IMR-90 (cell line): ENCODE measurements at regions not wholly inside any gene's neighbourhood (a gene's known extent, or its start where the extent isn't known, plus 50 kb on each side); places are given as distances from the start of the nearest gene placed in this dataset.

Experiments used
- ATAC-seq: fragments of 200-7000 bp; cut with Tn5 transposase; 2 replicates; pipeline ENCODE4 v1.9.1; 2020; ENCODE audit warnings: low read depth, mild to moderate bottlenecking, moderate library complexity
- BruUV-seq: library from RNA; stranded (reverse); fragments of 400-500 nt; replicated peaks from 2 replicates; lab custom pipeline; 2021; lab: Mats Ljungman, UMichigan
- CTCF ChIA-PET: fragments of 300-600 bp; formaldehyde crosslinking; extraction: SDS; loops from one replicate; lab custom pipeline; 2021; ENCODE audit warnings: antibody characterized with exemption; lab: Yijun Ruan, JAX
- POLR2A ChIA-PET: fragments of 300-600 bp; sonication (Branson Sonifier 250); formaldehyde crosslinking; loops from one replicate; lab custom pipeline; 2022; ENCODE audit warnings: antibody characterized with exemption; ENCODE audit not compliant: unreplicated experiment; lab: Charles Lee
- DNase-seq: peaks from one replicate; pipeline ENCODE4 v3.0.0; 2013
- H2AFZ ChIP-seq: replicated peaks from 2 replicates; pipeline ENCODE3; 2013; ENCODE audit warnings: low read length, mild to moderate bottlenecking; ENCODE audit not compliant: poor library complexity
- H2AK5ac ChIP-seq: 2 replicates; pipeline ENCODE4 v1.6.1; 2013; ENCODE audit warnings: low read depth, low read length, inconsistent platforms
- H2AK9ac ChIP-seq: replicated peaks from 2 replicates; pipeline ENCODE3; 2013; ENCODE audit warnings: mild to moderate bottlenecking, low read depth, low read length, moderate library complexity; ENCODE audit not compliant: poor library complexity
- H2BK120ac ChIP-seq: 2 replicates; pipeline ENCODE4 v1.6.1; 2013; ENCODE audit warnings: low read depth, low read length, inconsistent platforms
- H2BK15ac ChIP-seq: 3 replicates; pipeline ENCODE4 v1.6.1; 2013; ENCODE audit warnings: low read depth, low read length, inconsistent platforms
- H2BK20ac ChIP-seq: 2 replicates; pipeline ENCODE4 v1.6.1; 2013; ENCODE audit warnings: low read depth, mild to moderate bottlenecking, inconsistent platforms, low read length, moderate library complexity
- H2BK5ac ChIP-seq: 2 replicates; pipeline ENCODE4 v1.6.1; 2013; ENCODE audit warnings: mild to moderate bottlenecking, low read depth, low read length, inconsistent platforms; ENCODE audit not compliant: poor library complexity, severe bottlenecking
- H3K14ac ChIP-seq: replicated peaks from 2 replicates; pipeline ENCODE4 v1.6.1; 2013; ENCODE audit warnings: low read depth, low read length, inconsistent platforms
- H3K18ac ChIP-seq: 2 replicates; pipeline ENCODE4 v1.6.1; 2013; ENCODE audit warnings: low read depth, low read length, control low read depth
- H3K23ac ChIP-seq: 2 replicates; pipeline ENCODE4 v1.6.1; 2013; ENCODE audit warnings: low read depth, low read length, inconsistent platforms
- H3K27ac ChIP-seq: 2 replicates; pipeline ENCODE4 v1.5.1; 2013; ENCODE audit warnings: mild to moderate bottlenecking, control low read depth, low read length; ENCODE audit not compliant: insufficient read depth
- H3K27me3 ChIP-seq: 2 replicates; pipeline ENCODE4 v1.6.1; 2013; ENCODE audit warnings: low read length; ENCODE audit not compliant: control insufficient read depth, insufficient read depth
- H3K36me3 ChIP-seq: 2 replicates; pipeline ENCODE4 v1.6.1; 2013; ENCODE audit warnings: low read length, mixed read lengths; ENCODE audit not compliant: control insufficient read depth, insufficient read depth
- H3K4ac ChIP-seq: 2 replicates; pipeline ENCODE4 v1.6.1; 2013; ENCODE audit warnings: low read depth, low read length, inconsistent platforms
- H3K4me1 ChIP-seq: 2 replicates; pipeline ENCODE4 v1.6.1; 2013; ENCODE audit warnings: low read length, mixed read lengths; ENCODE audit not compliant: control insufficient read depth, insufficient read depth
- H3K4me2 ChIP-seq: 2 replicates; pipeline ENCODE4 v1.6.1; 2013; ENCODE audit warnings: low read depth, mild to moderate bottlenecking, control low read depth, low read length, moderate library complexity
- H3K4me3 ChIP-seq: 2 replicates; pipeline ENCODE4 v1.5.1; 2013; ENCODE audit warnings: low read depth, mild to moderate bottlenecking, control low read depth, low read length, moderate library complexity; ENCODE audit not compliant: insufficient read depth
- H3K56ac ChIP-seq: 2 replicates; pipeline ENCODE4 v1.6.1; 2013; ENCODE audit warnings: low read length, inconsistent platforms; ENCODE audit not compliant: insufficient read depth; ENCODE audit errors: extremely low read depth
- H3K79me1 ChIP-seq, 2 experiments: 2 replicates each; pipeline ENCODE4 v1.6.1; 2013; ENCODE audit warnings: low read length in 2 of 2, inconsistent platforms in 1 of 2, low read depth in 1 of 2
- H3K9ac ChIP-seq: 2 replicates; pipeline ENCODE4 v1.6.1; 2013; ENCODE audit warnings: low read depth, low read length, control low read depth
- H3K9me1 ChIP-seq: 2 replicates; pipeline ENCODE4 v1.6.1; 2013; ENCODE audit warnings: low read length, inconsistent platforms; ENCODE audit not compliant: insufficient read depth
- H3K9me3 ChIP-seq: 2 replicates; pipeline ENCODE4 v1.6.1; 2013; ENCODE audit warnings: low read length; ENCODE audit not compliant: control insufficient read depth, insufficient read depth
- H4K20me1 ChIP-seq: 2 replicates; pipeline ENCODE4 v1.6.1; 2013; ENCODE audit warnings: low read length, inconsistent platforms; ENCODE audit not compliant: insufficient read depth
- H4K5ac ChIP-seq: 2 replicates; pipeline ENCODE4 v1.6.1; 2013; ENCODE audit warnings: mild to moderate bottlenecking, low read depth, low read length, control low read depth
- H4K8ac ChIP-seq, 2 experiments: 2 replicates each; pipeline ENCODE4 v1.6.1; 2013; ENCODE audit warnings: low read depth in 2 of 2, low read length in 2 of 2, control low read depth in 1 of 2, inconsistent platforms in 1 of 2
- H4K91ac ChIP-seq: 2 replicates; pipeline ENCODE4 v1.6.1; 2013; ENCODE audit warnings: low read depth, low read length, inconsistent platforms; ENCODE audit not compliant: insufficient read depth
- BHLHE40 ChIP-seq: fragments of 150-350 bp; IDR thresholded peaks from 2 replicates; pipeline ENCODE4 v1.6.1; 2016; ENCODE audit warnings: mild to moderate bottlenecking, low read depth, low read length
- CEBPB ChIP-seq: IDR thresholded peaks from 2 replicates; pipeline ENCODE4 v1.6.1; 2012; ENCODE audit warnings: low read depth, low read length, improper control_type of control experiment
- RFX5 ChIP-seq: IDR thresholded peaks from 2 replicates; pipeline ENCODE4 v1.8.0; 2012; ENCODE audit warnings: low read depth, mild to moderate bottlenecking, low read length, moderate library complexity
- USF2 ChIP-seq: fragments of 150-350 bp; IDR thresholded peaks from 2 replicates; pipeline ENCODE4 v1.6.1; 2017; ENCODE audit warnings: mild to moderate bottlenecking, antibody characterized with exemption, low read length, low read depth
- WGBS, 2 experiments: methylation state at CpG; one replicate each; pipeline versions ENCODE4 v1.1.5 to v1.1.7; 2013; ENCODE audit warnings: missing lambda C conversion rate in 2 of 2; ENCODE audit not compliant: insufficient read length in 1 of 2; ENCODE audit errors: extremely low coverage in 2 of 2; 5-methylcytosine and 5-hydroxymethylcytosine counted together
- dilution Hi-C: fragments of 300-500 bp; cut with HindIII; formaldehyde crosslinking; loops from one replicate; pipeline ENCODE4 v1.14.3; 2018; ENCODE audit warnings: low sequenced_read_pairs; ENCODE audit not compliant: unreplicated experiment
- in situ Hi-C: fragments of 300-500 bp; cut with MboI; formaldehyde crosslinking; loops from 3 replicates; pipeline ENCODE4 v1.14.3; 2019; ENCODE audit warnings: low sequenced_read_pairs, inconsistent platforms, mixed read lengths
- intact Hi-C: fragments of 100-400 bp; cut with micrococcal nuclease; formaldehyde crosslinking; loops from 2 replicates; pipeline ENCODE4 v1.10.0; 2022

- Histone ChIP-seq H2BK120ac (no peak overlapping the region), H3K23ac (no peak overlapping the region), H3K18ac (no peak overlapping the region), H3K9ac (no peak overlapping the region), H2AK9ac (no peak overlapping the region), H4K20me1 (no peaks in the 10 kb centered on the region), H3K4ac (no peak overlapping the region), H2BK5ac (no peak overlapping the region), H3K14ac (no peak overlapping the region), H3K9me1 (no peaks in the 10 kb centered on the region), H3K27ac (no peak overlapping the region), H4K5ac (no peak overlapping the region), H2AFZ (no peak overlapping the region), H3K27me3 (no peaks in the 10 kb centered on the region), H3K4me2 (no peak overlapping the region), H4K8ac (no peak overlapping the region), H2BK20ac (no peak overlapping the region), H4K91ac (no peak overlapping the region), H3K56ac (no peak overlapping the region), H3K79me1 (no peaks in the 10 kb centered on the region), H2AK5ac (no peak overlapping the region), H3K4me3 (no peak overlapping the region), H3K4me1 (no peaks in the 10 kb centered on the region), H2BK15ac (no peak overlapping the region), H3K36me3 (no peaks in the 10 kb centered on the region), H3K9me3 (no peaks in the 10 kb centered on the region)
- no peak for TF ChIP-seq RFX5
- TF ChIP-seq BHLHE40, result no peak
- TF ChIP-seq USF2, result no peak
- no peak for TF ChIP-seq CEBPB
- DNase-seq (no peak), ATAC-seq (no peak)
- in situ Hi-C loops, result no loop called here
- BruUV-seq, result no TSS peak
- ChIA-PET CTCF (interaction anchor here (0.7 kb wide), 1 partner anchor 8 kb away, joined by 4 read pairs; no protein-coding TSS in a partner anchor), POLR2A (no interaction called here)
- intact Hi-C loops, result no loop called here
- WGBS, 2 experiments, result no CpG with 5 or more reads among the region's 4 CpGs
- dilution Hi-C loops, result no loop called here
These were observed 409.6 kb downstream of the NFIB start for GRCh38 chr9:13904311-13904710.
